ENCODE measurements at regions not wholly inside any gene's neighbourhood (a gene's known extent, or its start where the extent isn't known, plus 50 kb on each side); places are given as distances from the start of the nearest gene placed in this dataset.

DNA sequence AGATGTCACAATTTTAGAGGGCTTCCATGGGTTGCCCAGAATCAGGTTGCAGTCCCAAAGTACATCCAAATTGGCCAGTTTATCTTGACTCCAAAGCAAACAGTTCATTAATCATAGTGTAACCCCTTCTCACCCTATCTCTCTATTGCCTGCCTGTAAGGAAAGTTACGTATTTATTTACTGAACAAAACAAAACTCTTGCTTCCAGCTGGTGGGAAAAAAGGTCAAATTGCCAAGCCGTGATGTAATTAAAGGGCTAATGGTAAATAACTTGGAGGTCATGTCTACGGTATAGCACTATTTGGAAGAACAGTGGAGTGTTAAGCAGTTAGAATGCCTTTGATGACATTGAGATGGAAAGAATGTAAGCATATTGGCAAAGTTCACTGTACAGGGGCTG, 214.0 kb downstream of the DLEU7 start:
- H3K4me3 ChIP-seq = no peak overlapping the region
- intact Hi-C loops (cut with DNase I) = no loop called here
- H3K9me3 ChIP-seq = no peaks in the 10 kb centered on the region
- H3K27me3 ChIP-seq = no peaks in the 10 kb centered on the region
- no peak for DNase-seq (ENCODE audit: extremely low spot score in 2 of 2)
- no peaks in the 10 kb centered on the region for H3K4me1 ChIP-seq
- H3K36me3 ChIP-seq = no peaks in the 10 kb centered on the region
- no peak overlapping the region for H3K27ac ChIP-seq
- TF ChIP-seq POLR2A (IDR thresholded peaks at IDR 0.05) = no peak
- TF ChIP-seq, protein P1, sequence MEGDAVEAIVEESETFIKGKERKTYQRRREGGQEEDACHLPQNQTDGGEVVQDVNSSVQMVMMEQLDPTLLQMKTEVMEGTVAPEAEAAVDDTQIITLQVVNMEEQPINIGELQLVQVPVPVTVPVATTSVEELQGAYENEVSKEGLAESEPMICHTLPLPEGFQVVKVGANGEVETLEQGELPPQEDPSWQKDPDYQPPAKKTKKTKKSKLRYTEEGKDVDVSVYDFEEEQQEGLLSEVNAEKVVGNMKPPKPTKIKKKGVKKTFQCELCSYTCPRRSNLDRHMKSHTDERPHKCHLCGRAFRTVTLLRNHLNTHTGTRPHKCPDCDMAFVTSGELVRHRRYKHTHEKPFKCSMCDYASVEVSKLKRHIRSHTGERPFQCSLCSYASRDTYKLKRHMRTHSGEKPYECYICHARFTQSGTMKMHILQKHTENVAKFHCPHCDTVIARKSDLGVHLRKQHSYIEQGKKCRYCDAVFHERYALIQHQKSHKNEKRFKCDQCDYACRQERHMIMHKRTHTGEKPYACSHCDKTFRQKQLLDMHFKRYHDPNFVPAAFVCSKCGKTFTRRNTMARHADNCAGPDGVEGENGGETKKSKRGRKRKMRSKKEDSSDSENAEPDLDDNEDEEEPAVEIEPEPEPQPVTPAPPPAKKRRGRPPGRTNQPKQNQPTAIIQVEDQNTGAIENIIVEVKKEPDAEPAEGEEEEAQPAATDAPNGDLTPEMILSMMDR (IDR thresholded peaks at IDR 0.05) = no peak

DNA sequence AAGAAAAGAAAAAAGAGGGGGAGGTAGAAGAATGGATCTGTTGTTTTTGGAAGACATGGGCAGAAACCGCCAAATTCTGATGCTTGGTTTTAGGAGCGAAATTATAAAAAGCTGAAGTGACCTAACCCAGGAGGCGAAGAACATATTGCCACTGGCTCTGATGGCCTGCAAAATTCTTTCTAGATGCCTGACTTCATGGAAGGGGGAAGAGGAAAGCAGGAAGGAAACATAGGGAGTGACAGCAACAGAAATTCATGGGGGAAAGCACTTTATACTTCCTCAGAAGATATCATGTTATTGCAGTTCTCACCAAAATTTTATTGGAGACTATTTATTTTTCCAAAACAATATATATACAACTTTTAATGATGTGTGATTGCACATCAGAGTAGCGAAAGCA, 213.5 kb downstream of the DLEU7 start:
- DNase-seq (ENCODE audit: extremely low spot score in 2 of 2) = no peak
- intact Hi-C loops (cut with DNase I) = no loop called here
- Histone ChIP-seq H3K9me3 (no peaks in the 10 kb centered on the region), H3K4me3 (no peak overlapping the region), H3K27ac (no peak overlapping the region), H3K4me1 (no peaks in the 10 kb centered on the region), H3K27me3 (no peaks in the 10 kb centered on the region), H3K36me3 (no peaks in the 10 kb centered on the region)
- TF ChIP-seq POLR2AphosphoS5 (IDR thresholded peaks at IDR 0.05; ENCODE audit: insufficient read depth in 1 of 2, low read depth in 1 of 2) = no peak
- TF ChIP-seq, protein P1 (IDR thresholded peaks at IDR 0.05) = no peak

DNA sequence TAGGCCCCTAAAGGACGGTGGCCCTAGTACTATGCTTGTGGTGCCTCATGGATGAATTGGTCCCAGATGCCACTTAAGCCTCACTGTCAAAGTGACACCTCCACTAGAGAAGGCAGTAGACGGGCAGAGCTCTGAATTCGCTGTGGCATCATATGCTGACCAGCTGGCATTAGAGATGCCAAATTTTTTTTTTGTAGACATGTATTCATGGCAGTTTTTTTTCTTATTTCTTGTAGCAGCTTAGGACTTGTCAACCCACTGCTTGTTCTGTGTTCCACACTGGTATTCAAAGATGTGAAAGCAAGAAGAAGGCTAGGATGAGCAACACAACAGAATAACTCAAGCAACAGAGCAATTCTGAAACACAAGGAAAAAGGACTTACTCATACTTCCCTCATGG, 212.5 kb downstream of the DLEU7 start:
- Histone ChIP-seq H3K27ac (no peak overlapping the region), H3K27me3 (no peaks in the 10 kb centered on the region), H3K4me1 (no peaks in the 10 kb centered on the region), H3K9me3 (no peaks in the 10 kb centered on the region), H3K4me3 (no peak overlapping the region), H3K36me3 (no peaks in the 10 kb centered on the region)
- no peak for DNase-seq (ENCODE audit: extremely low spot score in 2 of 2)
- intact Hi-C loops (cut with DNase I) = no loop called here
- TF ChIP-seq POLR2AphosphoS5 (IDR thresholded peaks at IDR 0.05; ENCODE audit: insufficient read depth in 1 of 2, low read depth in 1 of 2) (no peak), POLR2A (IDR thresholded peaks at IDR 0.05) (no peak)
- TF ChIP-seq, protein P1 (IDR thresholded peaks at IDR 0.05) = no peak

DNA sequence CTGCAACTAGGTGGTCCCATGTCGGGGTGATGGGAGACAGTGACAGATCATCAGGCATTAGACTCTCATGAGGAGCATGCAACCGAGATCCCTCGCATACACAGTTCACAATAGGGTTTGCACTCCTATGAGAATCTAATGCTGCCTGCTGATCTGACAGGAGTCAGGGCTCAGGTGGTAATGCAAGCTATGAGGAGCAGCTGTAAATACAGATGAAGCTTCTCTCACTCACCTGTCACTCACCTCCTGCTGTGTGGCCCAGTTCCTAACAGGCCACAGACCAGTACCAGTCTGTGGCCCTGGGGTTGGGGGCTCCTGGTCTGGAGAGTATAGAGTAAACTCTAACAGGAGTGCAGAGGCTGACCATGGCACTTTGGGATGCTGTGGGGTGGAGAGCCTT, 209.2 kb downstream of the DLEU7 start:
- H3K27me3 ChIP-seq = no peaks in the 10 kb centered on the region
- no peaks in the 10 kb centered on the region for H3K36me3 ChIP-seq
- TF ChIP-seq POLR2A (IDR thresholded peaks at IDR 0.05) (no peak), POLR2AphosphoS5 (IDR thresholded peaks at IDR 0.05; ENCODE audit: insufficient read depth in 1 of 2, low read depth in 1 of 2) (no peak)
- TF ChIP-seq, protein P1 (IDR thresholded peaks at IDR 0.05) = no peak
- H3K4me1 ChIP-seq = no peaks in the 10 kb centered on the region
- H3K4me3 ChIP-seq = no peak overlapping the region
- intact Hi-C loops (cut with DNase I) = no loop called here
- no peak for DNase-seq (ENCODE audit: extremely low spot score in 2 of 2)
- H3K27ac ChIP-seq = no peak overlapping the region
- H3K9me3 ChIP-seq = no peaks in the 10 kb centered on the region

DNA sequence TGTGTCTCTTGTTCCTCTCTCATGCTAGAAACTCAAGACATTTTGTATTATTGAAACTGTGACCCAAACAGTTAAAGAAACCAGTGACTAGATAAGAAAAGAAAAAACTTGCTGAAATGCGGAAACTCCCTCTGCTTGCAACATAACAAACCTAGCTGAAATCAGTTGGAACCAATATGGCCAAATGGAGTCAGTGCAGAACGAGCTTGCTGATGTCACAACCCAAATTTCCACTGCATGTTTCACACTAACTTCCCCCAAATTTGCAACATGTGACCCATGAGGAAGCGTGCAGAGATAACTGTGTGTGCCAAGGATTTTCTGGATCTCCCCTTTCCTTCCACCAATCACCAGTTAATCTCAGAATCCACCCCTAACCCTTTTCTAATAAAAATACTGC, 208.0 kb downstream of the DLEU7 start:
- Histone ChIP-seq H3K4me3 (no peak overlapping the region), H3K27ac (no peak overlapping the region), H3K36me3 (no peaks in the 10 kb centered on the region), H3K27me3 (no peaks in the 10 kb centered on the region), H3K4me1 (no peaks in the 10 kb centered on the region), H3K9me3 (no peaks in the 10 kb centered on the region)
- intact Hi-C loops (cut with DNase I) = no loop called here
- DNase-seq (ENCODE audit: extremely low spot score in 2 of 2) = no peak
- no peak for TF ChIP-seq POLR2A (IDR thresholded peaks at IDR 0.05)
- TF ChIP-seq POLR2AphosphoS5 (IDR thresholded peaks at IDR 0.05; ENCODE audit: insufficient read depth in 1 of 2, low read depth in 1 of 2) = no peak
- TF ChIP-seq, protein P1 (IDR thresholded peaks at IDR 0.05) = no peak

All from vagina (tissue), 2 donors.